PC-3 (cell line): ENCODE measurements at regions not wholly inside any gene's neighbourhood (a gene's known extent, or its start where the extent isn't known, plus 50 kb on each side); places are given as distances from the start of the nearest gene placed in this dataset.

Experiments used
- EZH2 ChIP-seq: fragments of 300-600 bp; sonication (generic); IDR thresholded peaks from one replicate; pipeline ENCODE4 v1.6.1; 2017; ENCODE audit warnings: antibody characterized with exemption, mild to moderate bottlenecking, low read length; ENCODE audit not compliant: unreplicated experiment
- EZH2phosphoT487 ChIP-seq: fragments of 300-600 bp; sonication (generic); IDR thresholded peaks from 2 replicates; pipeline ENCODE4 v1.6.1; 2018; ENCODE audit warnings: mild to moderate bottlenecking, antibody characterized with exemption, low read length, borderline replicate concordance
- TF ChIP-seq, protein P1 (sequence below): fragments of 300-600 bp; sonication (generic); conservative IDR thresholded peaks from 2 replicates; pipeline ENCODE4 v1.5.1; 2017; ENCODE audit warnings: antibody characterized with exemption, low read depth, mild to moderate bottlenecking, low read length

GRCh38 chr4:19650903-19651864 lies 600.5 kb upstream of the SLIT2 start:
- TF ChIP-seq, protein P1, sequence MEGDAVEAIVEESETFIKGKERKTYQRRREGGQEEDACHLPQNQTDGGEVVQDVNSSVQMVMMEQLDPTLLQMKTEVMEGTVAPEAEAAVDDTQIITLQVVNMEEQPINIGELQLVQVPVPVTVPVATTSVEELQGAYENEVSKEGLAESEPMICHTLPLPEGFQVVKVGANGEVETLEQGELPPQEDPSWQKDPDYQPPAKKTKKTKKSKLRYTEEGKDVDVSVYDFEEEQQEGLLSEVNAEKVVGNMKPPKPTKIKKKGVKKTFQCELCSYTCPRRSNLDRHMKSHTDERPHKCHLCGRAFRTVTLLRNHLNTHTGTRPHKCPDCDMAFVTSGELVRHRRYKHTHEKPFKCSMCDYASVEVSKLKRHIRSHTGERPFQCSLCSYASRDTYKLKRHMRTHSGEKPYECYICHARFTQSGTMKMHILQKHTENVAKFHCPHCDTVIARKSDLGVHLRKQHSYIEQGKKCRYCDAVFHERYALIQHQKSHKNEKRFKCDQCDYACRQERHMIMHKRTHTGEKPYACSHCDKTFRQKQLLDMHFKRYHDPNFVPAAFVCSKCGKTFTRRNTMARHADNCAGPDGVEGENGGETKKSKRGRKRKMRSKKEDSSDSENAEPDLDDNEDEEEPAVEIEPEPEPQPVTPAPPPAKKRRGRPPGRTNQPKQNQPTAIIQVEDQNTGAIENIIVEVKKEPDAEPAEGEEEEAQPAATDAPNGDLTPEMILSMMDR, result no peak
- TF ChIP-seq EZH2 (no peak), EZH2phosphoT487 (no peak)
